Heart left ventricle (tissue), 13 donors: ENCODE measurements at regions not wholly inside any gene's neighbourhood (a gene's known extent, or its start where the extent isn't known, plus 50 kb on each side); places are given as distances from the start of the nearest gene placed in this dataset.

Experiments
- CTCF ChIP-seq, 12 donors: fragments of 200-600 bp; sonication (generic) in 4 of 12; IDR thresholded peaks; one replicate each; pipeline versions ENCODE4 v1.5.0 to v1.8.0; 2018 to 2022; ENCODE audit warnings: antibody characterized with exemption in 12 of 12, mild to moderate bottlenecking in 5 of 12
- POLR2A ChIP-seq, 2 donors: fragments of 450-650 bp; IDR thresholded peaks; one replicate each; pipeline ENCODE4 v1.6.1; 2017; ENCODE audit warnings: antibody characterized with exemption in 2 of 2, mild to moderate bottlenecking in 2 of 2, moderate library complexity in 2 of 2
- donor health status: ischemic (EF 13 %, LVEDD 7.1; RV severe dilation, severe dysfunction).
- donor health status: DM: no; HTN: yes; CAD: no.
- donor health status: DM: no; HTN: no; CAD: no.
- donor health status: ischemic (EF 25% LVEDD 6.9; RV normal size, moderate dysfunction).
- donor health status: ischemic (EF 25% LVEDD 5.7; RV mildly dilated, moderate dysfunction).
- donor health status: ischemic (EF 35%, LVEDD 5.7; RV mildly dilated, moderate dysfunction).
- donor health status: nonischemic (EF 11% LVEDD 7.7; RV severe dilation, severe dysfunction).
- donor health status: DM: yes; HTN: yes; CAD: no.
- donor health status: PGD.
- donor health status: ischemic (EF 29% LVEDD 5.4; RV normal size, mild dysfunction).
- donor health status: nonischemic (EF 23%, LVEDD 6.1; RV moderate dilation, normal function).

- no peak for TF ChIP-seq CTCF (IDR thresholded peaks at IDR 0.05)
- no peak for TF ChIP-seq POLR2A (IDR thresholded peaks at IDR 0.05)
Measured at GRCh38 chr3:89049119-89049518, 58.3 kb upstream of the EPHA3 start.
